Stimulated activated effector memory CD8-positive, alpha-beta T cell treated with anti-CD3 and anti-CD28 coated beads, Interleukin-12 subunit alpha, Interleukin-12 subunit beta, amount 100 ng/mL, for 72 hours (primary cell): ENCODE measurements at regions not wholly inside any gene's neighbourhood (a gene's known extent, or its start where the extent isn't known, plus 50 kb on each side); places are given as distances from the start of the nearest gene placed in this dataset.

ENCODE experiments used
- ATAC-seq: fragments of 150-1000 bp; cut with Tn5 transposase; 2 replicates; pipeline ENCODE4 v1.10.0; 2021
- DNase-seq, 2 donors: peaks; one replicate each; pipeline ENCODE4 v3.0.0; 2021 to 2022; ENCODE audit warnings: low spot score in 2 of 2
- H3K27ac Mint-ChIP-seq: one replicate; pipeline ENCODE4 v1.8.0; 2022; ENCODE audit warnings: mild to moderate bottlenecking, mixed read lengths
- H3K36me3 Mint-ChIP-seq: one replicate; pipeline ENCODE4 v1.8.0; 2022; ENCODE audit warnings: mild to moderate bottlenecking, mixed read lengths
- H3K4me1 Mint-ChIP-seq: one replicate; pipeline ENCODE4 v1.8.0; 2022; ENCODE audit warnings: mixed read lengths
- H3K4me3 Mint-ChIP-seq: one replicate; pipeline ENCODE4 v1.8.0; 2022; ENCODE audit warnings: mild to moderate bottlenecking, mixed read lengths
- H3K9me3 Mint-ChIP-seq: one replicate; pipeline ENCODE4 v1.8.0; 2022; ENCODE audit warnings: mixed read lengths

DNA sequence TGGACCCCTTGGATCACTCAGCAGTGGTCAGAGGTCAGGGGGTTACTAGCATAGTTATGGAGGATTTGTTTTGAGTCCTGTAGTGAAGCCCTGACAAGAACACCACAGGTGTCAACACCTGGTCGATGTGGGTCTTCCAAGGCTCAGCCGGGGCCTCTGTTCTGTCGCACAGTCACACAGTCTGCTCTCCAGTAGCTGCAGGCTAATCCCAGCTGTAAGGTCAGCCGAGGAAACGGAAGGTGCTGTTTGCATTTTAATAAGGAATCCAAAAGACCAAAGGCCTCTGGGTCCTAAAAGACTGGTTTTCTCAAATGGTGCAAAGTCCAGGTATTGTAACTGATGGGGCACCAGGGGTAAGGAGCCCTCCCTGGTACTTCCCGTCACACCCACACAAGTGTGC lies 71.7 kb downstream of the RPLP1 start:
- Mint-ChIP-seq H3K9me3 (no peaks in the 10 kb centered on the region), H3K36me3 (no peaks in the 10 kb centered on the region), H3K4me1 (peaks cover 8% of the 10 kb centered on the region), H3K27ac (no peak overlapping the region), H3K4me3 (no peak overlapping the region)
- ATAC-seq (no peak), DNase-seq (no peak)

DNA sequence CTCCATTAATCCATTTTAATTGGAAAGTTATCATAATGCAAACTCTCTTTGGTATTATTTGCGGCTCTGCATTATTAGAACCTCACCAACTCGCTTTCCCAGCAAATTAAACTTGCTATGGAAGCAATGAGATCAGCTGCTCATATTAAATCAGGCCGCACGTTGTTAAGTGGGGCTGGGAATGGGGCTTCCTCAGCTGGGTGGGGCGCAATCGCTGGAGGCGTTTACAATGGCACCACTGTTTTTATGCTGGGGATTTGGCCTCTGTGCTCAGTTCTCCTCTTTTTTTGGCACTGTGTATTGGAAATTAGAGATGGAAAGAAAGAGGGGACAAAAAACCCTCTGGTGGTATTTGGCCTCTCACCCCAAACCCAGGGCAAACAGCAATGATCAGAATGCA lies 72.2 kb downstream of the RPLP1 start:
- Mint-ChIP-seq H3K4me1 (peaks cover 8% of the 10 kb centered on the region), H3K27ac (no peak overlapping the region), H3K9me3 (no peaks in the 10 kb centered on the region), H3K4me3 (no peak overlapping the region), H3K36me3 (no peaks in the 10 kb centered on the region)
- DNase-seq = no peak
- no peak for ATAC-seq

DNA sequence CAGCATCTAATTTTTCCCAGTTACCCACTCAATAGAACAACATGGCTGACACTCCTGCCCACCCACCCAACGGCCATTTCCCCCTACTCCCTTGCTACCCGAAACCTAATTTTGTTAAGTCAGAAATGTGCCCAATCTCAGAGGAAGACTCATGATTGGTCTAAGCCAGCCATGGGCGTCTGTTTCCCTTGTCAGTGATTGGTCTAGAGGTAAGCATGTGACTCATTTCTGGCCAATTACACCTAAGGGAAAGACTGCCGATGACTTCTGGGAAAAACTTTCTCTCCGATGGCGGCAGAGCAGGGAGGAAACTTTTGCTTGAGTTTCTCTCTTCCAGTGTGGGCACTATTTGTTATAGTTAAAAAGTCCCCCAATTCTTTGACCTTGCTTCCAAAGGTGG lies 72.9 kb downstream of the RPLP1 start:
- Mint-ChIP-seq H3K27ac (no peak overlapping the region), H3K4me1 (peaks cover 8% of the 10 kb centered on the region), H3K9me3 (no peaks in the 10 kb centered on the region), H3K4me3 (no peak overlapping the region), H3K36me3 (no peaks in the 10 kb centered on the region)
- ATAC-seq (no peak), DNase-seq (no peak)

DNA sequence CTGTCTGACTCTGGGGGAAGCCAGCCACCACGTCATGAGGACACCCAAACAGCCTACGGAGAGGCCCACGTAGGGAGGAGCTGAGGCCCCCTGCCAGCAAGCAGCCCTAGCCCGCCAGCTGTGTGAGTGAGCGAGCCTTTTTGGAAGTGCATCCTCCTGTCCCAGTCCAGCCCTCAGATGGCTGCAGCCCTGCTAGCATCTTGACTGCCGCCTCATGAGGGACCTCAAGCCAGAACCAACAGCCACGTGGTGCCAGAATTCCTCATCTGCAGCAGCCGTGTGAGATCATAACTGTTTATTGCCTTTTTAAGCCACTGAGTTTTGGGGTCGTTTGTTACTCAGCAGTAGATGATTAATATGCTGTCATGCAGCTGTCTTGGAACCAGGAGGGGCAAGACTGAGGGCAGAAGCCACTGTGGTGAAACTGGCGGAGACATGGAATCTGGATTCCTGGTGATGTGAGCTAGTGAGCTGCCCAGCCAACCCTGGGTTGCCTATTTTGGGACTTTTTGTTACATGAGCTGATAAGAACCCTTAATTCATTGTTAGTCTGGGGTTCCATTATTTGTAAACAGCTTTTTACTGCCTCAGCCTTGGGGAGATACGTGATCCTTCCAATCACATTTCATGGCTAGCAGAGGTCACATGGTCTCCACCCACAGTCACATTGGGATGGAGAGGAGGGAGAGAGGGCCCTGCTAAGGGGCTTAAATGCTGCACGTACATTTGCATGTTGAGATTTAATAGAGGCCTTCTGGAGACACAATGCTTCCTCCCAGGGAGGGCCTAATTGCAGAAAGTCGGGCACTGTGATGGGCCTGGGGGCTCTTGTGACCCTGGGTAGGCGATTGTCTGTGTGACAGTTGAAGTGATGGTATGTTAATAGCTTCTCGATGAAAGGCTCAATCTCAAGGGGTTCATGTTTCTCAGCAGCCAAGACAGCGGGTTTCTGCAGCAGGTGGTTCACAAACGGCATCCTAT lies 73.8 kb downstream of the RPLP1 start:
- no peak for ATAC-seq

DNA sequence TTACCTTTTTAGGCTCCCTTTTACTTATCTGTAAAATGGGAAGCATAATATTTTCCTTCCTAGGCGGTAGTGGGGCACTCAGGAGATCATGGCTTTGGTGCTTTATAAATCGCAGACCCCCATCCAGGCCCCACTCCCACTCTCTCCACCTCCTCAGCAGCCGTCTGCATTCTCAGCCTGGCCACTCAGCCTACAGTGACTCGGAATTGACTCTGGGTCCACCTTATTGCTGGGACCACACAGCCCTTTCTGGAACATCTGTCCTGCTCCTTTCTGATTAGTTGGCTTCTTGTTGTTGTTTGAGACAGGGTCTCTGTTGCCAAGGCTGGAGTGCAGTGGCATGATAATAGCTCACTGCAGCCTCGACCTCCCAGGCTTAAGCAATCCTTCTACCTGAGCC lies 76.5 kb downstream of the RPLP1 start:
- H3K4me1 Mint-ChIP-seq = no peaks in the 10 kb centered on the region
- no peak overlapping the region for H3K27ac Mint-ChIP-seq
- H3K9me3 Mint-ChIP-seq = no peaks in the 10 kb centered on the region
- H3K36me3 Mint-ChIP-seq = no peaks in the 10 kb centered on the region
- no peak overlapping the region for H3K4me3 Mint-ChIP-seq
- ATAC-seq (no peak), DNase-seq (no peak)

More for the DNA sequence above, 73.8 kb downstream of the RPLP1 start:
- no peaks in the 10 kb centered on the region for H3K9me3 Mint-ChIP-seq
- no peak overlapping the region for H3K4me3 Mint-ChIP-seq
- H3K36me3 Mint-ChIP-seq = no peaks in the 10 kb centered on the region
- peaks cover 8% of the 10 kb centered on the region for H3K4me1 Mint-ChIP-seq
- DNase-seq = no peak
- no peak overlapping the region for H3K27ac Mint-ChIP-seq

DNA sequence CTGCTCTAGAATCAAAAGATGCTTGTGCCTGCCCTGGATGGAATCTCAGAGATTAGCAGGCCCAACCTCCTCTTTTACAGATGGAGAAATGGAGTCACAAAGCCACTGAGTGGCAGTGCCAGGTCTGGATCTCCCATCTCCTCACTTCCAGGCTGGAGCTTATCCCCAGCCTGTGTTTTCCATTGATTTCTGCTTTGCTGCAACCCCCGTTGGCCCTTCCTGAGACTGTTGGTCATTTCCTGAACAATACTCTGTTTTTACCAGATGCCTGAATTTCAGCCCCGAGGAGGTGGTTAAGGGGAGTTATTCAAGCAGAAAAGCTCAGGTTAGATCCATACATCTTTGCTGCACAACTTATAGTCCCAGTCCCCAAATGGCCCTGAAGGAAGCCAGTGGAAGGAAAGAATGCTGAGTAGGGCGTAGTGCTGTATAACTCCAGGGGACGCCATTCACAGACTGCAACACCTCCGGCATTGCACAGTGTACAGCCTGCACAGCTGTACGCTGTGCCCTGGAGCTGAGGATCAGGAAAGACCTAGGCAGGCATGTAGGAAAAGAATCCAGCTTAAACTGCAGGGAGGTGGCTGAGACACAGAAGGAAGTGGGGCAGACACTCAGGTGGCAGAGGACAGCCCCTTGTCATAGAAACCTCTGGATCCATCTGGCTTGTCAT lies 77.5 kb downstream of the RPLP1 start:
- Mint-ChIP-seq H3K4me3 (no peak overlapping the region), H3K27ac (peak overlapping the region; percentile 3), H3K9me3 (no peaks in the 10 kb centered on the region), H3K36me3 (no peaks in the 10 kb centered on the region), H3K4me1 (no peaks in the 10 kb centered on the region)
- DNase-seq (no peak), ATAC-seq (no peak)

DNA sequence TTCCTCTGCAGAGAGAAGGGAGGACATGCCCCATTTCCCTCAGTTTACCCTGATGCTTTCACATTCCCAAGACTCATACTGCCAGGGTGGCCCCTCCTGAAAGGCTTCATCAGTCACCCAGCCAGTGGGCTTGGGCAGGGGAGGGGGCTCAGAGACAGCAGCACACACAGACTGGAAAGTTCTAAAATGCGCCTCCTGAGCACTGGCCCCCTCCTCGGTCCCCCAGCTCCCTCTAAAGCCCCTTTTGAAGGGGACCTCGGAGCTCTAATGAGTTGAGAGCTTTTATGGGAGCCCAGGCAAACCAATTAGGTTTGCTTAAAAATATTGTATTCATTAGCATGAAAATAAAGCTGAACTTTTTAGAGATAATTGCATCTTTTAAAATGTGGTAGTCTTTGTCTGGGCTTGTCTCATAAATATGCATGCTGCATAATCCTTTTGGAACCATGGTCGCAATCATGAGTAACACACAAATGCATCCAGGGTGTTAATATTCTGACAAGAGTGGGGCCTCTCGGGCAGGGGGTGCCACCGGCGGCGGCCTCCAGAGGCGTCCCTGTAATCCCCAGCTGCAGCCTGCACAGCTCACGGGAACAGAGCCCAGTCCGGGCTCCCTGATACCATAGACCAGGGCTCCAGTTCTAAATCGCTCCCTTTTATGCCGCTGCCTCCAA lies 78.5 kb downstream of the RPLP1 start:
- H3K36me3 Mint-ChIP-seq = no peaks in the 10 kb centered on the region
- DNase-seq (no peak), ATAC-seq (no peak)
- H3K4me1 Mint-ChIP-seq = no peaks in the 10 kb centered on the region
- no peaks in the 10 kb centered on the region for H3K9me3 Mint-ChIP-seq
- no peak overlapping the region for H3K27ac Mint-ChIP-seq
- no peak overlapping the region for H3K4me3 Mint-ChIP-seq

DNA sequence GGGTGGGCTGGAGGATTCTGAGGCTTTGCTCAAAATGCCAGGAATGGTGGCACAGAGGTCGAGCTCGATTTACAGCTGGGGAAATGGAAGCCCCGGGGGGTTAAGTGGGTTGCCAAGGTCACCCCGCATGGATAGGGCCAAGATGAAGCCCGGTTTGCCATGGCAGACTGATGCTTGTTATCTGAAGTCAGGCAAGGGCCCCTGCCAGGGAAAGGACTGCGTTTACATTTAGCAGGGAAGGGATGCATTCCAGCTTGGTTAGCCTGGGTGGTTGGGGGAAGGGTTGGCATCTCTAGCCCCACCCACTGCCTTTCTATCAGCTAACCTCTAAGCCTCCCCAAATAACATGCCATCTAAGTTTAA lies 79.0 kb downstream of the RPLP1 start:
- no peaks in the 10 kb centered on the region for H3K9me3 Mint-ChIP-seq
- no peak overlapping the region for H3K4me3 Mint-ChIP-seq
- no peaks in the 10 kb centered on the region for H3K4me1 Mint-ChIP-seq
- H3K27ac Mint-ChIP-seq = no peak overlapping the region
- DNase-seq (no peak), ATAC-seq (no peak)
- H3K36me3 Mint-ChIP-seq = no peaks in the 10 kb centered on the region

DNA sequence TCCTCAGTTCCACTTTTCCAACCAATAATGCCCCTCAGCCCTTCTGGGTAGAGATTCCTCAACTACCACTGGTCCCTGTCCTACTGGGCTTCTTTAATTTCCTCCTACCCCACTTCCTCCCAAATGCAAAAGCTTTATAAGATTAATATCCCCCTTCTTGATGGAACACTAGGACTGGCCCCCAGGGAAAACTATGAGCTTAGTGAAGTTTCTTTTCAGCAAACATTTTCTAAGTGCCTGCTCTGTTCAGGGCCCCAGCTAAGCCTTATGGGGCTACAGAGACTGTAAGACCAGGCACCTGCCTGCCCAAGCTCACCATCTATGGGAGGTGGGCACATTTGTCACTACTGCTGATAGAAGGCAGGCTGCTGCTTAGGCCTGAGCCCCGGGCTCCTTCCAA lies 79.4 kb downstream of the RPLP1 start:
- Mint-ChIP-seq H3K9me3 (no peaks in the 10 kb centered on the region), H3K36me3 (no peaks in the 10 kb centered on the region), H3K4me1 (no peaks in the 10 kb centered on the region), H3K27ac (no peak overlapping the region), H3K4me3 (no peak overlapping the region)
- ATAC-seq (no peak), DNase-seq (no peak)

DNA sequence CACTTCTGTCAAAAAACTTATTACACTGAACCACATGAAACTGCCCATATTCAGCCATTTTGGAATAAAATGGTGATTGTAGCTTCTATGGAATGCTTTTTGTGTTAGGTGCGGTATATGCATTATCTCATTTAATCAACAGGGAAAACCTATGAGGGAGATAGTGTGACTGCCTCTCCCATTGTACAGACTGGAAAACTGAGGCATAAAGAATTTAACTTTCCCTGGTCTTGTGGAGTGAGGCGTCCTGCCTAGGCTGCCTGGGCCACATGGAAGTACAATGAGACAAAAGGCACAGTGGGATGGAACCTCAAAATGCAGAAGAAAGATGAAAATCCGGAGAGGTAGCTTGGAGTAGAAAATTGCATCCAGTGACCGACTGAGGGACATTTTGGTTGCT lies 80.2 kb downstream of the RPLP1 start:
- no peaks in the 10 kb centered on the region for H3K9me3 Mint-ChIP-seq
- DNase-seq = no peak
- H3K27ac Mint-ChIP-seq = no peak overlapping the region
- no peak for ATAC-seq
- H3K36me3 Mint-ChIP-seq = no peaks in the 10 kb centered on the region
- no peak overlapping the region for H3K4me3 Mint-ChIP-seq
- no peaks in the 10 kb centered on the region for H3K4me1 Mint-ChIP-seq

DNA sequence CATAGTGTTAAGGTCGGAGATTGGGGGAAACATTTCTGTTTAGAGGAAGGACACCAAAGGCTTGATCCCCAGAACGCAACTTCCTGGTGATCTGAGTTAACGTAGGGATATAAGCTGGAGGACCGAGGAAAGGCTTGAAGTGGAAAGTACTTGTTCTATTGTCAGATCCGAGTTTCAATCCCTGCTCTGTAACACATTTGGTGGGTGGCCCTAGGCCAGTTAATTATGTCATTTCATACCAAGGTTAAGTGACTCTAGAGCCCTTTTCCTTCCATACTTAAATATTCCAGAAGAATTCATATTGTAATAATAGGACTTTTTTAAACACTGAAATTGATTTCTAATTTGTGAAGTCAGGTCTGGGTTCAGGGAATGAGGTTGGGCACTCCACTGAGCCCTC lies 80.9 kb downstream of the RPLP1 start:
- ATAC-seq (no peak), DNase-seq (no peak)
- Mint-ChIP-seq H3K9me3 (no peaks in the 10 kb centered on the region), H3K36me3 (no peaks in the 10 kb centered on the region), H3K4me3 (no peak overlapping the region), H3K4me1 (no peaks in the 10 kb centered on the region), H3K27ac (no peak overlapping the region)

DNA sequence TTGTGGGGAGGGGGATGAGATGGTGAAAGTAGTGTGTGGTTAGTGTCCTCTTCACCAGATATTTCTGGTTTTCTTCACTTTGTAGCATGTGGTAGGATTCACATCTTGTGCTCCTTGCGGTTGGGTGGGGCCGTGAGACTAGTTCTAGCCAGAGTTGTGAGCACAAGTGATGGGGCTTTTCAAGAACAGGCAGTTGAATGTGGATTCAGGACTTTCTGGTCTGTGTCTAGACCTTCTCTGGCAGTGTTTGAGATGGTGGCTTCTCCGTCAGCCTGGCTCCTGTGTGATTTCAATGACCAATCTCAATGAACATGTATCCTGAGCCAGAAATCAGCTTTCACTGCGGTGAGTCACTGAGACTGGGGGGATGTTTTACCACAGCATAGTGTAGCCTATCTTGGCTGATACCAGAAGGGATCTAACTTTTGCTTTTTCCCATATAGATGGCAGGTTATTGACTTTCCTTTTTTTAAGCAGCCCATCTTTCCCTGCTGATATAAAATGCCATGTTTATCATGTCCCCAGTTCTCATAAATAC lies 82.6 kb downstream of the RPLP1 start:
- H3K9me3 Mint-ChIP-seq = no peaks in the 10 kb centered on the region
- DNase-seq (no peak), ATAC-seq (peak; percentile 36)
- H3K4me1 Mint-ChIP-seq = no peaks in the 10 kb centered on the region
- H3K4me3 Mint-ChIP-seq = no peak overlapping the region
- no peaks in the 10 kb centered on the region for H3K36me3 Mint-ChIP-seq
- H3K27ac Mint-ChIP-seq = no peak overlapping the region

DNA sequence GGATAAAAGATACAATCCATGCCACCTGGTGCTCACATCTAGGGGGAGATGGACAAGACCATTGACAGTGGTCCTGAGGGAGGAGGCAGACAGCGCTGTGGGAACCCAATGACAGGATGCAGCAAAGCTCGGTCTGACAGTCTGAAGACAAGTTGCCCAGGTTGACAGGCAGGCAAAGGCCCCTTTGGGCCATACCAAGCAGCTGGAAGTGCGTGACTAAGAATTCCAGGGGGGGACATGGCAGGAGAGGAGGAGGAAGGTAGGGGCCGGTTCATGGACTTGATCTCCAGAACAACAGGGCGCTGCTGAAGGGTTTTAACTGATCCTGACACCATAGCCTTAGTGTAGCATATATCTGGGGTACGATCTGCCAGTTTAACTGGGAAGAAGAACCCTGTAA lies 83.4 kb downstream of the RPLP1 start:
- Mint-ChIP-seq H3K4me1 (no peaks in the 10 kb centered on the region), H3K9me3 (no peaks in the 10 kb centered on the region), H3K4me3 (no peak overlapping the region), H3K27ac (no peak overlapping the region), H3K36me3 (no peaks in the 10 kb centered on the region)
- ATAC-seq = no peak
- no peak for DNase-seq

DNA sequence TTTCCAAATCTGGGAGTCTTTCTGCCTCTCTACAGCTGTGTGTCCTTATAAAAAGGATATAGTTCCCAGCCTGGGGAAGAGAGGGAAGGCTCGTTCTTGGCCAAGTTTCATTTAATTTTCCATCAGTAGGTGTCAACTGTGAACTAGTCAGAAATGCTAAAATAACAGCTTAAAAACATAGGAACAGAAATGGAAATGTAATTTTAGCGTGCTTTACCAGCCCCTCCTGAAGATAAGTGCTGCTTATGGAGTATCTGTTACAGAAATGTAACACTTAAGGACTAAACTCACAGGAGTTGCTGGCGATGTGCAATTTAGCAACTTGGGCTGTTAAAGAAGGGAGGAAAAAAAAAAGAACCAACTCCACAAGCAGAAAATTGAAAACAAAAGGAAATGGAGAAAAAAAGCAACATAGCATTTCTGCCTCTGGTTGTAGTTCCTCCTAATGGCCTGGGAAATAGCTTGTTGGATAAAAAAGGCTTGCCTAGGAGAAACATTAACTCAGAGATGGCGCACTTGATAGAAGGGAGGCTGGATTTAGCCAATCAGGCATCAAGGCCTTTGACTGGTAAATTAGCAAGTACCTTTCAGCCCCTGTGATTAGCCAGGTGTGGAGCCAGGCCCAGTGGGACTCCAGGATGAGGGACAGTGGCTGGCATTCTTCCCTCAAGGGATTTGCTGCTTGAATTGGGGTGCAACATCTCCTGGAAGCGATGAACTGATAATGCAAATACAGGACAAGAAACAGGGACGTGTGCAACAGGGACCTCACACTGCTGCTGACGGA lies 84.3 kb downstream of the RPLP1 start:
- no peak for DNase-seq
- ATAC-seq = no peak
- H3K36me3 Mint-ChIP-seq = no peaks in the 10 kb centered on the region

DNA sequence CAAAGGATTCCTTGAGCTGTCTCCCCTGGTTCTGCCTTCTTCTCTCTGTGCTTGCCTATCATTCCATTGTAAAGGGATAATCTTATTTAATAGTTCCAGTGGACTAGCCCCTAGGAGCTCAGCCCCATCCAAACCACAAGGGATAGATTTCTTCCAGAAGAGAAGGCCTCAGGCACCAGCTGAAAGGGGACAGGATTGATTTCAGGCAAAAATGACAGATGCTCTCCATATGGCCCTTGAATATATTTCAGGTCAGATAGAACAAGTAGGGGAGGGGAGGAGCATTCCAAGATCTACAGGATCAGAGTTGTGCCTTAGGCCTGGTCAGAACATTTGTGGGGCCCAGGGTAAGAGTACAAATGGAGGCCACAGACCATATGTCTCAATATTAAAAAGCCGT lies 85.3 kb downstream of the RPLP1 start:
- no peaks in the 10 kb centered on the region for H3K4me1 Mint-ChIP-seq
- DNase-seq (no peak), ATAC-seq (no peak)
- no peak overlapping the region for H3K4me3 Mint-ChIP-seq
- no peak overlapping the region for H3K27ac Mint-ChIP-seq
- no peaks in the 10 kb centered on the region for H3K9me3 Mint-ChIP-seq
- no peaks in the 10 kb centered on the region for H3K36me3 Mint-ChIP-seq

More for the DNA sequence above, 84.3 kb downstream of the RPLP1 start:
- Mint-ChIP-seq H3K9me3 (no peaks in the 10 kb centered on the region), H3K4me1 (no peaks in the 10 kb centered on the region), H3K4me3 (no peak overlapping the region), H3K27ac (no peak overlapping the region)
